ENCODE measurements at regions not wholly inside any gene's neighbourhood (a gene's known extent, or its start where the extent isn't known, plus 50 kb on each side); places are given as distances from the start of the nearest gene placed in this dataset.
"Not testable (repeated sequence)": the region's sequence is repeated elsewhere in the genome, so short reads cannot be mapped to it uniquely, and the experiment has no call there.

DNA sequence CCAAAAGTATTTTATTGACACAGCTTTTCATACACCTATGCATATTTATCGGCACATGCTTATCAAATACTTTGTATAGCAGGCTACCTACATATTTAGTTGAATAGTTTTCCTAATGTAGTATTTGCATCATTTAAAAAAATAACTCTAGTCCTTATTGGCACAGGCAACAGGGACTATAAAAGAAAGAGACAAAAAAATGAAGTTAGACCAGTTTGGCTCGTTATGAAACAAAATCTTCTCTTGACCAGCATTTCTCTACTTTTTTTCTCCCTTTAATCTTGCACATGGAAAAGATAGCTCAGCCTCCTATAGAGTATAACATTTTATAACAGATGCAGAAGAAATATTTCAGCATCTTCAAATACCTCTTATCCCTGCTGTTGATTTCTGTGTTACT, 794.8 kb upstream of the MIR17HG start:
- DNase-seq, result no peak

DNA sequence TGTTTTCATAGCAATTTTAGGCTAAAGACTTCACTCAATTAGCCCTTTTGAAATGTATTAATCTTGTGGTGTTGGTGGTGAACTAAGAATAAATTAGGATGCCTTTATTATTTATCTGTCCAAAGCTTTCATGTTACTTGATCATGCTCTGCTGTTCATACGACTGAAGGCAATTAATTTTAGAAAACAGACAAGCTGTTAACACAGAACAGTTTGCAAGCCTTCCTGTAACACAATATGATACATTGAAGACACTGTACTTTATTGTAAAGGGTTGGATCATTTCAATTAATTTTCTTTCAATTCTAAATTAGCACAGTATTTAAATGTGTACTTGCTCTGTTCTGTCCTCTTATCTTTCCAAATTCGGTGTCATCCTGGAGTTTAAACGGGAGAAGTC, 794.3 kb upstream of the MIR17HG start:
- no peak for DNase-seq

DNA sequence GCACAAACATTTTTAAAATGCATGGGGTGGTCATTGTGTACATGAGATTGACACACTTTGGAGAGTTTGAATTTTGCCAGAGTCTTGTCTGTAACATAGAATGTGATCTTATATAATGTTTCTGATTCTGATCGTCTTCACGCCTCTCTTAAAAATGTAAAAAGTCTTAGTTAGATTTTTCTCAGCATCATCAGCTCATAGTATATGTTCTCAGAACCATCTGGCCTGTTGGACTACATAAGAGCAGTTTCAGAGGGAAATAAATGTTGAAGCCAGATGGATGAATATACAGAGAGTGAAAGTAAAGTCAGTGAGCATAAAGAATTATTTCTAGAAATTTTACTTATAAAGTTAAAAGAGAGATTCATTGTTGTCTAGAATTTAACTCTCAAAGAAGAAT, 789.9 kb upstream of the MIR17HG start:
- peak; percentile 4 for DNase-seq

DNA sequence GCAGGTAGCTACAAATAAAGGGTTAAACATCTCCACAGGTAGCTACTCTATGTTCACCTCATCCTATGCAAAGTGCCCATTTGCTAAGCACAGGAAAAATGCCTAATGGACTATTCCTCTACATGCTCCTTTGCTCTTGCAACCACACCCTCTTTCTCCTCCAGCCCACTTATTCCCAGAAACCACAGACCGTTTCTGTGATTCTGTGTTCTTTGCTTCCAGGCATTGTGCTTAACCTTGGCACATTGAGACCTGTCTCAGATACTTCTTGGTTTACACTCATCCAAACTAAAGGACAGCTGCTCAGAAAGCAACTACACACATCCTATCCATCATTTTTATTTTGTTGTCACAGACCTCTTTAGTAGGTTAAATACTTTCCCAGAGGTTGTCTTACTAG, 785.0 kb upstream of the MIR17HG start:
- DNase-seq, result no peak

DNA sequence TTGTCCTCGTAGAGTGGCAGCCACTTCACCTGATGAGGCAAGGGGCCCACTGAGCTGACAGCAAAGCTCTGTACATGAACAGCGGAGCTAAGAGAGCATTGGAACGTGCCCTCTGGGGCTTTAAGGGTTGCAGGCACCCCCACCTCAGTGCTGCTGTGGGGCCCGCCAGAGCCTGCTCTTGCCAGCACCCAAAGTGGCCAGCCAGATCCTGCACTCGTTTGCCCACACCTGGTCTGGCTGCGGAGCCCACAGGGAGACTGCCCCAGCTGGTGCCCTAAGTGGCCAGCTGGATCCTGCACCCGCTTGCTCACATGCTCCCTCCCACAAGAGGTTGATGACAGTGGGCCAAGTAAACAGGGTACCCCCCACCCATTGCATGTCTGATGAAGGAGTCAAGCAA, 783.4 kb upstream of the MIR17HG start:
- DNase-seq, result no peak

DNA sequence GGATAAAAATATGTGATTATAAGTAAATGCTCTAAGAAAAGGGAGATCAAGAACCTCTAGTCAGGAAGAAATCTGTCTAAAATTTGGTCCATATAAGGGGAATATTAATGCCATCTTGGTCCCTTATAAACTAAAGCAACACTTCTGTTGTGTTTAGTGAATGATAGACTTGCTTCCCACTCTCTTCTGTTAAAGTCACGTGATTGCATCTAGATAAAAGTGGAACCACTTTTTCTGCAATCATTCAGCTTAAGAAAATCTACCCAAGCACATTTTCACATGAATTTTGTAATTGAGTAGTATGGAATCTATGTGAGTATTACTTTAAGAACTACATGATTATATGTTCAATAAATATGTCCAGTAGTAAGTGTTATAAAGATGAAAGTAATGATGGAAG, 782.9 kb upstream of the MIR17HG start:
- DNase-seq, result no peak

DNA sequence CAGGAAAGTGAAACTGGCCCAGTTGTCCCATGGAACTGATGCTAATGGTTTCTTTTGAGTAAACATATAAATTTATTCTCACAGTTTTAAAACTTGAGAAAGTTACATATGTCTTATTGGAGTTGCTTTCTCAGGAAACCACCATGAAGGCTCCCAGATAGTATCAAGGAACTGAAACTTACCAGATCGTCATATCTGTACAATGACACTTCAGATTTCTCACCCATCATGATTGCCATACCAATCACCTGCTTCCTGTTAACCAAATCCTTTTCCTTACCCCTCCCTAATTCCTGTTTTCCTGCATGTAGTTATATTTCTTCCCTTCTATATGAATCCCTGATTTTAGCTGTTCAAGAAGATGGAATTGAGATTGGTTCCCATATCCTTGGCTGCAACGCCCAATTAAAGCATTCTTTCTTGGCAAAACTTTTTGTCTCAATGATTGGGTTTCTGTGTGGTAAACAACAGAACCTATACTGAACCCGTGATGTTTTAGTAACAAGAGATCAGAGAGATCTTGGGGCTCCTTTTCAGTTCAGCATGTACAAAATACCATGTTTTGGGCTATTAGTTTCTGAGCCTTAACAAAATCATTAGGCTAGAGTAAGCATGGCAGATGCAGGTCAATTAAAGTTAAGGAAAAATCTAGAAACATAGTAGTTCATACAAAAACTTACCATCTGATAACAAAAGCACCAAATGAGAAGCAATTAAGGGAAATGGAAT, 781.3 kb upstream of the MIR17HG start:
- DNase-seq, result no peak

DNA sequence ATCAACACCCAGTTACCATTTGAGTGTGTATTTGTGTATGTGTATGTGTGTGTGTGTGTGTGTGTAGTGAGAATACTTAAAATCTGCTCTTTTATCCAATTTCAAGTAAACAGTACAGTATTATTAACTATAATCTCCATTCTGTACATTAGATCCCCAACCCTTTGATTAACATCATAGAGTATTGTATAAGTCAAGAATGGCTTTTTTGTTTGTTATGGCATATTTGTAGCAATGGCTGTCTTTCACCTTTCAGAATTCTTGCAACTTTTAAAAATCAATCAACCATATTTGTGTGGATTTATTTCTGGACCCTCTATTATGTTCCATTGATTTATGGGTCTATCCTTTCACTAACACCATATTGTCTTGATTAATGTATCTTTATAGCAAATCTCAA, 779.3 kb upstream of the MIR17HG start:
- no peak for DNase-seq

DNA sequence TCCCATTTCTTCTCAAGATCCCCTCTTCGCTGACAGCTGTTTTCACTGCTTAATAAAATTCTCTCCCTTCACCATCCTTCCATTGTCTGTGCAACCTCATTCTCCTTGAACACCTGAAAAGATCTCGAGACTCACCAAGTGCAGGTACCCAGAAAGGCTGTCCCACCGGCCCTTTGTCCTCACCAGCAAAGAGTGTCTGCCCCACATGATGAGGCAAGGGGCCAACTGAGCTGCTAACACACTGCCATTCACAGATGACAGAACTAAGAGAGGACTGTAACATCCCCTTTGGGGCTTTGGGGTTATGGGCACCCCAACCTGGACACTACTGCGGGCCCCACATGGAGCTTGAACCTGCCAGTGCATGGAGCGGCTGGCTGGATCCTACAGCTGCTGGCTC, 771.4 kb upstream of the MIR17HG start:
- no peak for DNase-seq

DNA sequence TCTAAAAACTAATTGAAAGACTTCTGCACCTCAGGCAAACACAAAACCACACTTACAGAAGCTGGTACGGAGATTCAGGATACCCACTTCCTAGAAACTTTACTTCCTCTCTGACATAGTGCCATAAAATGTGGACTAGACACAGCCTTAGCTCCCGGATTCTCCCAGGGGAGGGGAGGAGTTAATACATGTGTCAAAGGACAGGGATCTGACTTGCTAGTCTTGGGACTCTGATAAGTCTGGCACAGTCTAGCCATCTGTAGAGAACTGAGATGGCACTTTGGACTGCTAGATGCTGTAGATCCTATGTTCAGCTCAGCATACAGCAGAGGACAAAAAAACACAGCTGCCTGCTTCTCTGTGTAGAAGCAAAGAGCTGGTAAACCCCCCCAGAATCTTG, 769.8 kb upstream of the MIR17HG start:
- DNase-seq, result no peak

DNA sequence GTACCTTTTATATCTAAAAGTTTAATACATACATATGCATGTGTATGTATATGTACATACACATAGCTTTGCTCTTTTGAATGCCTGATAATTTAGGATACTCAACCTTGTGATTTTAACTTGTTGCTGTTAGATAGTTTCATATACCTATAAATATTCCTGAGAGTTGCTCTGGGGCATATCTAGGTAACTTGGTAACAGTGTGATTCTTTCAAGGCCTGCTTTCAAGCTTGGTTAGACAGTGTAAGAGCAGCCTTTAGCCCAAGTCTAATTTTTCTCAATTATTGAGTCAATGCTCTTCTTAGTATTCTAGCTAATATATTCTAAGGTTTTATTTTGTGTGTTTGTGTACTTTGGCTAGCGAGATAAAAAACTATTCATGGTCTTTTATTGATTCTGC, 762.1 kb upstream of the MIR17HG start:
- DNase-seq, result no peak

DNA sequence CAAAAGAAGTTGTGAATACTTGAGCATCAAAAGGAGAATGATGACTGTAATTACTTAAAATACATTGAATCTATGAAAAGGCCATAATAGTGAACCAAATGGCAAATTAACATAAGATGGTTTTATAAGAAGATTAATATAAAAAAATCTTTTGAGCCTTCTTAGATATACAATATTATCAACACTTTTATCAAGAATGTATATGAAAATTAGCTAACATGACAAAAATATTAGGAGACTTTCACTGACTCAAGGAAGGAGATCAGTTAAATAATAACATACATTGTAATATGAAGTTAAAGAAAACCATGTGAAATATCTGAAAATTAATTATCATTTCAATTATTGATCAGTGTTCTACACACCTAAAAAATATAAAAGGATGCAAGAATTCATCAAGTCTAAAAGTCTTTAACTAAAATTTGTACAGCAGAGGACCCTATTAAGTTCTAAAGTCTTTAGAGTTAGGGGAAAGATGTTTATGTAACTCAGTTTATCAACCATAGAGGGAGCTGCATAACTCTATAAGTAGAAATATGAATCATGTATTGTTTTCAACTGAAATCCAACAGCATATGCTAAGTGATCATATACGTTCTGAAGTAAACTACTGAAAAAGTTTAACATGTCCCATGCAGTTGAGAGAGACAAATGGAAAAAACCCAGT, 756.1 kb upstream of the MIR17HG start:
- no peak for DNase-seq

DNA sequence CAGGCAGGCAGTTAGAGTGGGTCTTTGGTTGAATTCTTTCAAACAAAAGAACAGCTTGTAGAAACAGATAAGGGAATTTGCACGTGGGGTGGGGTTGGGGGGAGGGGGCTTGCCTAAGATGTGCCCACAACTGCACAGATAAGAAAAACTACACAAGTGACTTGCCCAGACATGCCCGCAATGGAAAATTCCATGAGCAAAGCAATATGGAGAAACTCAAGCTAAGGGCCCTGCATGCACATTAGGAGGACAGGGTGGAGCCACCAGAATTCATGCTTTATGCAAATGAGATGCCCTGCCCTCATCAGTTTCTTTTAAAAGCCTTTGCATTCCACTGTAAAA, 755.6 kb upstream of the MIR17HG start:
- no peak for DNase-seq

DNA sequence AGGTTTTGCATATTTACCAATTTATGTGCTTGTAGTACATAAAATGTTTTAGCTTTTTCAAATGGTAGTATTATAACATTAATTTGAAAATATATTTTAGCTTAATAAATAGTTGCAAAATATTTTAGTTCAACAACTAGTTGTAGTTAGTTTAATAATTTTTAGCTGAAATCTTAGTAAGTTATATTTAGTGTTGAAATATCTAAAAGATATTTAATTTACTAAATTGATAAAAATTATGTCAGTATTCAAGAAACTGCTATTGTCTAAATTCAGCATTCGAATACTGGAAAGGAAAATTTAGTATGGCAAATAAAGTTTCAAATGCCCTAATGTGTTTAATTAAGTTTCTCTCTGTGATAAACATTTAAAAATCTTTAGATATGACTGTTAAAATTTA, 754.5 kb upstream of the MIR17HG start:
- no peak for DNase-seq

DNA sequence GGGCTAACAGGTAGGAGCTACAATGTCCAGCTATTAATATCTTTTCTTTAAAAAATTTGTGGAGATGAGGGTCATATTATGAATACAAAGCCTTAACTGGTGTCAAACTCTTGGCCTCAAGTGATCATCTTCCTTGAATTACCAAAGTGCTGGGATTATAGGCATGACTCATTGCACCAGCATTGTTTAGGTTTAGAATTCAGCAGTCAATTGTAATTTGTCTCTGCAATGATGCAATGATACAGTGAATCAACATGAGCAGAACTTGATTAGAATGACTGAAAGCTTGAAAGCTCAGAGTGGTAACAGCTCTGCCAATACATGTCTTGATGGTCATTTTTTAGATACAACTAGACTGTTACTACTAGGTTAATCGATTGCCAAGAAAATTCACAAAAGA, 752.8 kb upstream of the MIR17HG start:
- no peak for DNase-seq

DNA sequence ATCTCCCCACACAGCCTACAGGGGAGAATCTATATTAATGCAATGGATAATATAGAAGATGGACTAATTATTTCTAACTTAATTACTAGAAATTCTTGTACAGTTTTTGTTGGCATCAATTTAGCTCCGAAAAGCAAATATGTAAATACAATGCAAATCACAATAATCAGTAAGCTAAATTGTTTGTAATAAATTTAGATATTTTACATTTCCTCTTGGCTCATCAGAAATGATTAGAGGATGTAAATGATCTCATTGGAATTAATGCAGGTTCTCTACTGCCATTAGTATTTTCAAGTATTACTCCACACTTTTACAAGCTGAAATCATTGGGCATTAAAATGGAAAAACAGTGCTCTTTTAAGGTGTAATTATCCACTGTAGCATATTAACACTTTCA, 741.8 kb upstream of the MIR17HG start:
- DNase-seq, result no peak

DNA sequence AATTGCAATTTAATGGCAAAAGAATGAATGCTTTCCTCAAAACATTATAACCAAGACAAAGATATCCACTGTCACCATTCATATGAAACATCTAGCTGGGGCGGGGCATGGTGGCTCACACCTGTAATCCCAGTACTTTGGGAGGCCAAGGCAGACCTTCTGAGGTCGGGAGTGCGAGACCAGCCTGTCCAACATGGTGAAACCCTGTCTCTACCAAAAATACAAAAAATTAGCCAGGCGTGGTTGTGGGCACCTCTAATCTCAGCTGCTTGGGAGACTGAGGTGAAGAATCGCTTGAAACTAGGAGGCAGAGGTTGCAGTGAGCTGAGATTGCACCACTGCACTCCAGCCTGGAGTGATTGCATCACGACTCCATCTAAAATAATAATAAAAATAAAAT, 740.6 kb upstream of the MIR17HG start:
- DNase-seq, result not testable (repeated sequence)

DNA sequence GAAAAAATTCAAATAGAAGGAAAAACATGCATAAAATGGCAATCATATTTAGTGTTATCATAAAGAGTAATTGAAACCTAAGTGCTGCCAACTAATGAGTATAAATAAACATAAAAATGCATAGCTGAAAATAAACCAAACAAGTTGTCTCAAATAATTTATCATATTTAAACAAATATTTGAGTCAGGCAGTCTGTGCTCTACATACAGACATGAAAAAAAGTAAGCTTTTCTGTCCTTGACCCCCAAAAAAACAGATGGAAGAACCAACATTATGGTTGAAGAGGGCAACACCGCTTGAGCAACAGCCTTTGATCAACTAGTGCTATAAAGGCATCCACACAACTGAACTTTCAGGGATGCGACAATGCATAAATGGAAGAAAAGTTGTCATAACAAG, 735.1 kb upstream of the MIR17HG start:
- DNase-seq, result no peak

DNA sequence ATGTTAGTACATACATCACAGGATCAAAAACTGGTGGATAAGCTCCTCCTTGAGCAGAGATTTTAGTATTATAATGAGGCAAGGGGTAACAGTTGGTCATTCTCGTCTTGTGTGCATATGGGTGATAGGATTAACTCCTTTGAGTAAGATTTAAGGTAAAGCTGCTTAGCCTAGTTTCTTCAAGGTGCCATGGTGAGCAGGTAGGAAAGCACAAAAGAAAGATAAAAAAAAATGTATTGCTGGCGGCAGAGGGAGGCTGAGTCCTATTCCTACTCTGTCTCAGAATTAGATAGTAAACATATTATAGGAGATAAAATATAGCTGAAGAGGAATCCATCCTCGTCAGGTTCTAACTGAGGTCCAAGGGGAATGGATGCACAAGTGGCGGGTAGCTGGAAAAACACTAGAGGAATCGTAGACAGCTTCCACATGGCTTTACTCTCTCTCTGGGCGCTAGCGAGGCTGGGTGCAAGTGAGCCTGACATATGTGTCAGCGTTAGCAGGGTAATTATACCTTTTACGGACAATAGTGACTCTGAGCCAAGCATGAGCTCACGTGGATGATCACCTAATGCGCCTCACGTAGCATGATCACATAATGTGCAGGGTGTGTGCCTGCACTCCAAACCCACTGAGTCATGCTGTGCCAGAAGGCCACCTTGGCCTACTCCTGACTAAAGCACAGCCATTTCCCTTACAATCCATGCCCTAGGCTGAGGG, 734.3 kb upstream of the MIR17HG start:
- no peak for DNase-seq

DNA sequence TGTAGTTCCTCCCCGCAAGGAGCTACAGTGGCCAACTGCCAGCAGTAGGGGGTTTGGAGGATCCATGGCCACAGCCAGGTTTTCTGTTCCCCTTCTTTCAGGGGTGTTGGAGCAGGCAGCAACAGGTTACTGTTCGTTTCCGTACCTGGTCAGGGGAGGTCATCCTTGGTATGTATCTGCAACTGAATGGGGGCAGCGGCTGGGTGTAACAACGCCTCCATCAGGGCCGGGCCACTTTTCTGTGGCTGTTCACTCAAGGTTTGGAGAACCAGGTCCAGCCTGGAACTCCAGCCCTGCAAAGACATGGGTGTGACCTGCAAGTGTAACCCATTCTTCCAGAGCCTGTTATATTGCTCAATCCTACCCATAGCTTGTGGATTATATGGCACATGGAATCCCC, 732.3 kb upstream of the MIR17HG start:
- DNase-seq, result no peak

DNA sequence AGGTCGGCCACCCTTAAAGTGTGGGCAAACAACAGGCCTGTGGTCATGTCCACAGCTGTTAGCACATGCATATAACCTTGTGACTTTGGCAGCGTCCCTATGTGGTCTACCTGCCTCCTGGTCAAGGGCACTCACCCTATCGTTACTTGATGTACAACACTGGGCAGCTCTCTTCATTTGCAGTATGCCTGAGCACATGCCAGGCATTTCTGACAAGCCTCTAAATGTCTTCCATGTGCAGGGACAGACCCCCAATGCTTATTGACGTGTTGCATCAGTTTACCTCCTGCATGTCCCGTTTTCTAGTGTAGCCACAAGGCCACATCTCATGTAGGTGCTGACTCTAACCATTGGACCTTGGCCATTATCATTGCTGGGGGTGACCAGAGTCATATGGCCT, 731.7 kb upstream of the MIR17HG start:
- no peak for DNase-seq

DNA sequence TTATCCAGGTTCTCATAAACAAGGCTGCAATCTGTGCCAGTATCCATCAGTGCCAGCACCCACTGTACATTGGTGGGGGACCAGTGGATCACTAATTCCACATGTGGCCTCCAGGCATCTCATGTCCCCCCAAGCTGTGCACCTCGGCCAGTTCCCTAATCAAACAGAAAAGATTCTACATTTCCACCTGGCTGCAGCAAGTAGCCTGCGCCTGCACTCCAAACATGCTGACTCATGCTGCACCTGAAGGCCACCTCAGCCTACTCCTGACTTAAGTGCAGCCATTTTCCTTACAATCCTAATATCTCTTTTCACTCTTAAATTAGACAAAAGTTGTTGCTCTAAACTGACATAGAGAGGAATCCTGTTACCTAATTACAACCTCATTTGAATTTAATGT, 729.4 kb upstream of the MIR17HG start:
- no peak for DNase-seq

DNA sequence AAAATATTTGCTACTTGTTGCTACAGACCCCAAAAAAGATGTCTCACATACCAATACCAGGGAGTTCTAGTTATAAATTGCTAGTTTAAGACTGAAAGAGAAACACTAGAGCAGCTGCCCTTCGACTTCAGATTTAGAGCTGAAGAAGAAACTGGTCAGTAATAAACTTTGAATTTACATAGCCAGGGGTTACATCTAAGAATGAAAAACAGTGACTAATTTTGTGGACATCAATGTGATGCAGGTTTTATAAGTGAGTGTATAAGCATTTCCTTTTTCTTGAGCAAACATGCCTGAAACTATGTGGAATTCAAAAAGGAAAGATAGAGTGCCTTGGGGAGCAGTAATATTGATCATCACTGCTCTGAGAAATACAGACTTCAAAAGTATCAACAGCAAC, 724.9 kb upstream of the MIR17HG start:
- DNase-seq, result no peak

DNA sequence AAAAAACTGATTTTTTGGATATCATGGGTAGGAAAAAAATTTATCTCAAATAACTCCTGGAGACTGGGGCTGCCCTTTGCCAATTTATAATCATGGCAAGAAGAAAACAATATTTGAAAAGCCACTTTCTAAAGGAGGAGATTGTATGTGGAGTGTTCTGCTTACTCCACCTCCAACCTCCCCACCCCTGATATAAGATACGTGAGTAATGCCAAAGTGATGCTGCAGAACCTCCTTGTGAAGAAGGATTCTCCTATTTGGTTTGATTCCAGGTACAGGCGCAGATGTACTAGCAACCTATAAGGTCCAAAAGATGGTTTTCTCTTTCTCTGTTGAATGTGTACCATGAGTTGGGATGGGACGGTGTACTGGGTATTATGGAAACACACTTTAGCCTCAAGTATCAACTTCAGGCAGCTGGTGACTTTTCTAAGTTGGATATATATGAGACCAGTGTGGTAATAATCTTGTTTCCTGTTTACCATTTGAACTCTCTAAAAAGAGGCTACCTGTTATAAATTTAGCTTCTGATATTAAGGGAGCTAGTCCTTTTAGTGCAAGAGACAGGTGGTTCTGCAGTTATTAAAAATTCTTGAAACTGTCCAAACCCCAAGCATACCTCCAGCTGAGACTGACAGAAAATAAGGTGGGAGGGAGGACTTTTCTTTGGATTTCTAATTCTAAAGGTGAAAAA, 724.0 kb upstream of the MIR17HG start:
- DNase-seq, result no peak
